NOMO-1 (cell line): ENCODE measurements at regions not wholly inside any gene's neighbourhood (a gene's known extent, or its start where the extent isn't known, plus 50 kb on each side); places are given as distances from the start of the nearest gene placed in this dataset.

ENCODE experiments used
- DNase-seq, 2 experiments: peaks; one replicate each; lab custom pipeline; 2025; ENCODE audit not compliant: unreplicated experiment in 2 of 2; lab: John Stamatoyannopoulos, UW

DNA sequence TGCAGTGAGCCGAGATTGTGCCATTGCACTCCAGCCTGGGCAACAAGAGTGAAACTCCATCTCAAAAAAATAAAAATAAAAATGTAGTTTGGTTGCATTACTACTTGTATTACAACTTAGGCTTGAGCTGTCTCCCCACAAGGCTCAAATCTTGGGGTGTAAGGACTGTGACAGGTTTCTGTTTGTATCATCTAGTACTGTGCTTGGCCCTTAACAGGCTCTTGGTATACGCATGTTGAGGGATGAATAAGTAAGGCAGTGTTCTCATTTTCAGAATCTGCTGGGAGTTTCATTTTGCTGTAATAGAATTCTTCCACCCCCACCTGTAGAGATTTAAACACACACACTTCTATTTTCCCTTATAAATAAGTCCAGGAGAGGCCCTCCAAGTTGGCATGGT lies 289.4 kb upstream of the EEF2KMT start:
- DNase-seq = no peak

DNA sequence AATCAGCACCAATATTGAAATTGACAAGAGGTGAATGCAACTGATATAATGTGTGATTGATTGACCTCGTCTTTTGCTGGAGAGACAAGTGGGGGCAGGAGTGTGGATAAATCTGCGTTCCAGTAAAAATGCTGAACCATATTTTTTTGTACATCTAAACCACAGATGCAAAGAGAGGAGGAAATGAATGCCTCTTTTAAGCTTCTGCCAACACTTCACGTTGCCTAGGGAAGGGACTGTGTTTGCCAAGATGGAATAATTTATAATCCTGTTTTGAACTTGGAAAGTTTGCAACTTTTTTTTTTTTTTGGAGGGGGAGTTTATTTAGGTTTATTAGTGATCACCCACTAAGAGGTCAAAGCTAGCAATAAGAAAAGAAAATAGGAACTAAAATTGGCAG lies 288.2 kb upstream of the EEF2KMT start:
- no peak for DNase-seq

DNA sequence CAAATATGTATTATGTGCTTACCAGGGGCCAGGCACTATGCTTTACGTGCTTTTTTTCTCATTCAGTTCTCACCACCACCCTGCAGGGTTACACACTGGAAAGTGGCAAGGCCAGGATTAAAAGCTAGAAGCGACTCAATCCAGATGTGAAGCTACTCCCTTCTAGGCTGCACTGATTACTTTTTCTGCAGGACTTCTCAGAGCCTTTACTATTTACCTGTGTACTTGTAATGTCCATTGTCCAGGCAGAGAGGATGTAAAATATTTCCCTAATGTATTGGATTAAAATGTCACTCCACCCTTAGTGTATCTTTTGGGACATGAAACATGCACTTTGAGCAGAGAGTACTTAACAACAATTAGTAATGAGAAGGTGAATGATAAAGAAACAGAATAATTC lies 287.5 kb upstream of the EEF2KMT start:
- DNase-seq = no peak

DNA sequence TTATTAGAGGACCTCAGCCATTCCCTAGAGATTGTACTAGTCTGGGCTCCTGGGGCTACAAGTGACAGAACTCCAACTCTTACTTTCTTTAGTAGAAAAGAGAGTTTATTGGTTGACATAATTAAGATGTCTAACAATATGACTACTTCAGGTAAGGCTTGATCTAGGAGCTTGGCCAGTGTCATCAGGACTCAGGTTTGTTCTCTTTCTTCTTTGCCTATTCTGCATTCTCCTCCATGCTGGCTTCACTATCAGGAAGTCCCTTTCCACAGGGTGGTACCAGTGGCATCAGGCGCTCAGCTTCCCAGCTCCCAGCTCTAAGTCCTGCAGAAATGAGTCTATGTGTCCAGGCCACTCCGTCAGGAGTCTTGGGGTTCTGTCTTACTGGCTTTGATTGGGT lies 286.1 kb upstream of the EEF2KMT start:
- no peak for DNase-seq

DNA sequence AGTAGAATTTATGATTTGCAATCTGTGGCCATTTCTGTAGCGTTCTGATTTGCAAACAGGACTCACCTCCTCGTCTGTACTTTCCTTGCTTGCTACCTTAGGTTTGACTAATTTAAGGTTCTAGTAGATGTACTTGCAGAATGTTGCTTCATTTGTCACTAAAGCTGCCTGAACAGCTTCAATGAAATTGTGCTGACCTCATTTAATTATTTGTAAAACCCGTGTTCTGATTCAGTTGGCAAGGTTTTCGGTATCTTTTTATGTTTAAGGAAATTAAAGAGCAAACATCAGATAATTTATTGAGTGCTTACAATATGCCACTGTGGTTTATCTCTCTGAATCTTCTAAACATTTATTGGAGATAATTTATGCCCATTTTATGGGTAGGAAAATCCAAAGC lies 284.9 kb upstream of the EEF2KMT start:
- no peak for DNase-seq

DNA sequence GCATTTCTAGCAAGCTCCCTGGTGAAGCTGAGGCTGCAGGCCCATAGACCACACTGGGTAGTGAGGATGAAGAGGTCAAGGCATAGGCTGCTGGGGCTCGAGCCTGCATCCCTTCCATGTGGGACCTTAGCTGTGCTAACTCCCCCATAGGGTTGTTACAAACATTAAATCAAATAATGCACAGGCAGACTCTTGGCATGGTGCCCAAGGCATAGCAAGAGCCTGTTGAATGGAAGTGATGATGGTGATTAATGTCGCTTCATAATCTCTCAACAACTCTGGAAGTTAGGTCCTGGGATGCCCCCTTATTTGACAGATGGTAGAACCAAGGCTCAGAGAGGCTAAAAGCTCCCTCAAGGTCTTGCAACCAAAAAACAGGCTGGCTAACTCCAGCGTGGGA lies 283.9 kb upstream of the EEF2KMT start:
- no peak for DNase-seq

DNA sequence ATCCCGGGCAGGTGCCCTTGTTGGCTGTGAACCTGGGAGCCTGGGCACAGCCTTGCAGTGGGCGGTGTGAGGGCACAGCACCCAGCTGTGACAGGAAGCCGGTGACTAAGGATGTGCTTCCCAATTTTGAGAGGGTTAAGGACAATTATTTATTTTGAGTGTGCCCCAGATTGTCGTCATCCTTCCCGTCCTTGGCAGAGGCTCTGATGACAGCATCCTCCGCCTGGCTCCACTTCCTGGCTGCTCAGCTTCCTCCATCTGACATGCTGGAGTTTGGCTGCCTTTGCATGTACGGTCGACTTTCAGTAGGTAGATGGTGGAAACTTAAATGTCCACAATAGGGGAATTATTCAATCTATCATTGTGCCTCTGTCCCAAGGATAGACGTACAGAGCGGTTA lies 282.4 kb upstream of the EEF2KMT start:
- DNase-seq = no peak

DNA sequence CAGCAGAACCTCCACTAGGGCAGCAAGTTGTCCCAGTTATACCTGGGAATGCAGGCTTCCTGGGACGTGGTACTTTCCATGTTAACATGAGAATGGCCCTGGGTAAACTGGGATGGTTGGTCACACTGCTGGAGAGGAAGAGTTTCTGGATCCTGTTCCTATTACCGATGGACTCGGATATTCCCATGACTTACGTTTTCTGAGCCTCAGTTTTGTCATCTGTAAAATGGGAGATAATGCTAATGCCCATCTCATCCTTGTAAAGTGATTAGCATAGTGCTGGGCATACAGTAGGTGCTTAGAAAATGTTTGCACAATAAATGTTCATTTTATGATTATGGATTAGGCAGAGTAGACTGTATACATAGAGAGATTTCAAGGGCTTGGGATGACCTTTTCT lies 280.9 kb upstream of the EEF2KMT start:
- DNase-seq = no peak

DNA sequence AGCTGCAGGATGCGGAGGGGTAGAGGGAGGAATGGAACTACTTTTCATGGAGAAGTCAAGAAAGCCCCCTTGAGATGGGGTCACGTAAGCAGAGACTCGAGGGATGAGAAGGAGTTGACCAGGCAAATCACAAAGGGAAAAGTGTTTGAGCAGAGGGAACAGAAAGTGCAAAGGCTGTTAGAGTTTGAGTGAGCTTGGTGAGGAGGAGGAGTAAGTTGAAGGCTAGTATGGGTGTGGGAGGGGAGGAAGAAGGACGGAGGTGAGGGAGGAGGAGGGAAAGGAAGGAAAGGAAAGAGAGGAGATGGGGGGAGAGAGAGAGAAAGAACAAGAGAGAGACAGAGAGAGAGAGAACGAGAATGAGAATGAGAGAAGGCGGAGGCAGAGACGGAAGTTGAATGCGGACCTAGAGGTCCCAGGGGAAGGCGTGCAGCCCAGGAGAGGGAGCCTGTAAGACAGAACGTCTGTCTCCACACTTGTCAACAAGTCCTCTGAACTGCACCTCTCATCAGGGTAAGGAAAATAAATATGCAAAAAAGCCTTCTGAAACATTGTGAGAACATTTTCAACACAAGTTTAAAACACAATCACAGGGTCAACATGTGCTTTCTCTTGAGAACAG lies 279.8 kb upstream of the EEF2KMT start:
- no peak for DNase-seq

DNA sequence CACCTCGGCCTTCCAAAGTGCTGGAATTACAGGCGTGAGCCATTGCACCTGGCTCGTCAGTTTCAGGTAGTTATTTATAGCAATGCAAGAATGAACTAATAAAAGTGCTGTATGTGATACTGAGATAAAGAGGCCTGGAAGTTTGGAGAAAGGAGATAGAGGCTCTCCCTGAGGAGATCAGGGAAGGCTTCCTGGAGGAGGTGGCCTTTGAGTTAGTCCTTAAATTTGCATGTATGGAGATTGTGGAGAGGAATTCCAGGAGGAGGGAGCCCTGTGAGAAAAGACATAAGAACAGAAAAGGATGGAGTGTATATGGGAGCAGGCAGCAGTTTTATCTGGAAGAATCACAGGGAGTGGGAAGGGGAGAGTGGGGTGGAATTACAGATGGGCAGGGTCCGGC lies 276.6 kb upstream of the EEF2KMT start:
- DNase-seq = no peak

DNA sequence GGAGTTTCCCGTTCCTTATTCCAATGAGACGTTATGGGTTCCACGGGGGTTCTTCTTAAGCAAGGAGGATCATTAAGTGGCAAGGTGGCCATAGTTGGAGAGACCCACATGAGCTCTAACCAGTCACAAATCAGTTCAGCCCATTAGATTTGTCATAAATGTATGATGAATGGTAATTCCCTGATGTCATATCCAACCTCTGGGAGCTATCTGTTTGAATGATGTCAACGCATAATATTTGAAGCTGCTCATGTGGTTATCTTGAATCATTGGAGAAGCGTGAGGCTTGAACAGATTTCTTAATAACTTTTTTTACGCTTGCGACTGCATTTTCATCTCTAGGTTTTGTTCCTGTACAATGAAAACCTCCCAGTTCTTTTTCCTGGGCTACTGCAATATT lies 270.4 kb upstream of the EEF2KMT start:
- no peak for DNase-seq

DNA sequence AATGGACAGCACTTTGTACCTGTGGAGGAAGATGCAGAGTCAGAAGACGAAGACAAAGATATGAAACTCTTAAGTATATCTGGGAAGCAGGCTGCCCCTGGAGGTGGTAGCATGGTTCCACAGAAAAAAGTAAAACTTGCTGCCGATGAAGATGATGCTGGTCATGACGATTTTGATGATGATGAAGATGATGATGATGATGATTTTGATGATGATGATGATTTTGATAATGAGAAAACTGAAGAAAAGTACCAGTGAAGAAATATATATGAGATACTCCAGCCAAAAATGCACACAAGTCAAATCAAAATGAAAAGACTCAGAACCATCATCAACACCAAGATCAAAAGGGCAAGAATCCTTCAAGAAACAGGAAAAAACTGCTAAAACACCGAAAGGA lies 268.5 kb upstream of the EEF2KMT start:
- no peak for DNase-seq

DNA sequence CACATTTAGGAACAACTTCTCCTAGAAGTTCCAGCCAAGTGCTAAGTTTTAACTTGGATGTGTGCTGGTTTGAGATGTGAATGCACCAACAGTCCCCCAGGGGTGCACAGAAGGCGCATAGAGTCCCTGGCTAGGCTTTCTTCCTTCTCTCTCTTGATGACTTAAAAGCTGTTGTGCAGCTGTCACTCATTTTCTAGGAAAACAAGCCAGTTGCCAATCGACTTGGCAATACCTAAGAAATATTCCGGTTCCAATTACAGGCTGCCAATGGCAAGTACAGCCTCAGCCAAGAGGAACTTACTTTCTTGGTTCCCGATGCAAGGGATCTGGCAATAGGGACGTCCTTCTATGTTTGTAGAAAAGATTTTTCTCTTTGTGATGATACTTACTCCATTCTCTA lies 266.6 kb upstream of the EEF2KMT start:
- no peak for DNase-seq

DNA sequence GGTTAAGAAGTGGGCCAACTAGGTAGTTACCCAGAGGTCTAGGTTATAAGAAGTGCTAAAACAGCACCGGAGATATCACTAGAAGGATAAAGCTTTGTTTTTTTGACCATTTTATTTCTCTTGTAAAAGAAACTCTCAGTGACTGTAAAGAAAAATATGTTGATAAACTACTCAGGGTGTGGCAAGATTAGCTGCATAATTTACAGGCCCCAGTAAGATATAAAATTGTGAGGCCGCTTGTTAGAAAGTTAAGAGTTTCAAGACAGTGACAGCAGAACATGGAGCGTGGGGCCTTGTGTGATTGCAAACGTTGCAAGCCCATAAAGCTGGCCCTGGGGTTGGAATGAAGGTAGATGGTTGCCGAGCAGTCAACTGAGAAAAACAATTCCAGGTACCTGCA lies 263.7 kb upstream of the EEF2KMT start:
- no peak for DNase-seq

DNA sequence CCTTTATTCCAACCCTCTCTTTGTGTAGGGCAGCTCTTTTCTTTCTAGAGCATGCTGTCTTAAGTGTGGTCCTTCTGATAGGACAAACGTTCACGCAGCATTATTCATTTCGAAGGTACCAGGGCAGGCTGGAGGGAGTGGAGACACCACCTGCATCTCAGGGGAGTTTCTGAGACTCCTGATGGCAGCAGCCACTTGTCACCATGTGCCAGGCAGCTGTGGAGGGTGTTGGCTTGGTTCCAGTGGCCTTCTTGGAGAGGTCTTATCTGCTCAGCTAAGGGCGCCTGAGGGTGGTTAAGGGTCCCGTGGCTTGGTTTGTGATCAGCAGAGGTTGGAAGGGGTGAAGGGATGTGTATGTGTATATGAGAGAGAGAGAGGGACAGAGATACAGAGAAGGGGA lies 257.1 kb upstream of the EEF2KMT start:
- no peak for DNase-seq

DNA sequence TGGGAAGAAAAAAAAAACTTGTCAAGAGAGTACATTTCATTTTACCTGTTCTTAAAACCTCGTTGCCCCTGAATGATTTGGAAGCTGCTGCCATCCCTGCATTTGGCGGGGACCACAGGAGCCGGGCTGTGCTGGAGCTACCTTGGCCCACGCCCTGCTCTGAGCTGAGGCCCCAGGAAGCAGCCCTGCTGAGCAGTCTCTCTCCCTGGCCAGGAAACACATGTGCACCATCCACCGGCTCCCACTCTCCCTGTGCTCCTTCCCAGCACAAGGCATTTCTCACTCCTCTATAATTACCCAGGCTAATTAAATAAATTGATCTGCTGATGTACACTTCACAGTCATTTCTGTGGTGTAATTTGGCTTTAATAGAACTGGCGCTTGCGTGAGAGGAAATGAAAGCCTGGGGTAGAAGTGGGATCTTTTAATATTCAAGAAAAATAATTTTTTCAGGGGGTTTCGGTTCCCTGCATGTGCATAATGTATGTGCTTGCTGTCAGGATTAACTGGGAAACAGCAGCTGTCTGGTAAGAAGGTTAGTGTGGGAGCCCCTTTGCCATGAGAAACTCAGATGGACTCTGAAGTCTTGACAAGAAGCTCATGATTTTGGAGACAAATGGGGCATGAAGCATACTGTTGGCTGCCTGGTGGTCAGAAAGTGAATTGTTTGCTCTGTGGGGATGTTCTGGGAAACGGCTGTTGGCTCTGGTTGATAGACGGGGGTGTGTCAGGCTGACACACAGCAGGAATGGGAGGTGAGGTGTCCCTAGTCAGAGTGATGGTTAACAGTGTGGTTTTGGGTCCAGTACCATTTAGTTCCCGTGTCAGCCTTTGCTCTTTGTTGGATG lies 252.3 kb upstream of the EEF2KMT start:
- DNase-seq = no peak

DNA sequence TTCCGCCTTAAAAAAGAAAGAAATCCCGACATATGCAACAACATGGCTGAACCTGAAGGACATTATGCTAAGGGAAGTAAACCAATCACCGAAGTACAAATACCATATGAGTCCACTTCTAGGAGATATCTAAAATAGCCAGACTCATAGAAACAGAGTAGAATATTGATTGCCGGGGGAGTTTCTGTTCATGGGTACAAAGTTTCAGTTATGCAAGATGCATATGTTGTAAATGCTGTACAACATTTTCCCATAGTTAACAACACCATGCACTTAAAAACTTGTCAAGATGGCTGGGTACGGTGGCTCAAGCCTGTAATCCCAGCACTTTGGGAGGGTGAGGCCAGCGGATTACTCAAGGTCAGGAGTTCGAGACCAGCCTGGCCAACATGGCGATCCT lies 251.5 kb upstream of the EEF2KMT start:
- no peak for DNase-seq

DNA sequence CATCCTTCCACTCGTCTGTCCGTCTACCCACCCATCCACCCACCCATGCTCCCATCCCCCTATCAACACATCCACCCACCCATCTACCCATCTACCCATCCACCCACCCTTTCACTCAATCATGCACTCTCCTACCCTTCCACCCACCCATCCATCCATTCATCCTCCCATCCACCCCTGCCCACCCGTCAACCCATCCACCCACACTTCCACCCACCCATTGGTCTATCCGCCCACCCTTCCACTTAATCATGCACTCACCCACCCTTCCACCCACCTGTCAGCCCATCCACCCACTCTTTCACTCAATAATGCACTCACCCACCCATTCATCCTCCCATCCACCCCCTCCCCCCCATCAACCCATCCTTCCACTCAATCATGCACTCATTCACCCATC lies 250.0 kb upstream of the EEF2KMT start:
- no peak for DNase-seq

DNA sequence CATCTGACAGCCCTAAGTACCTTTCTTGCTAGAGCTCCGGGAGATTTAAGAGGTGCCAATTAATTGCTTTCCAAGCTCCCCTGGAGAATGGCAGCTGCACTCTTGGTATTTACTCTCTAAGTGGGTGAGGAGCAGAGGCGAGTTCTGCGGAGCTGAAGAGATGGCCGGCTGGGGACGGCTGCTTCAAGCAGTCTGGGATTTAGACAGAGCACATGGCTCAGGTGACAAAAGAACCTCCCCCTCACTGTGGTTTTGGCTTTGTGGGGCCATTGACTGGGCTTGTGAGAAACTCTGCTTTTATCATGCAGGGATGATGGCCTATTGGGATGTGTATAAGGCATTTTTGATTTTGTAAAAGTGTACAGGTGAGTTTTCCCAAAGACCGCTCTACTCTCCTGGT lies 239.3 kb upstream of the EEF2KMT start:
- DNase-seq = no peak

DNA sequence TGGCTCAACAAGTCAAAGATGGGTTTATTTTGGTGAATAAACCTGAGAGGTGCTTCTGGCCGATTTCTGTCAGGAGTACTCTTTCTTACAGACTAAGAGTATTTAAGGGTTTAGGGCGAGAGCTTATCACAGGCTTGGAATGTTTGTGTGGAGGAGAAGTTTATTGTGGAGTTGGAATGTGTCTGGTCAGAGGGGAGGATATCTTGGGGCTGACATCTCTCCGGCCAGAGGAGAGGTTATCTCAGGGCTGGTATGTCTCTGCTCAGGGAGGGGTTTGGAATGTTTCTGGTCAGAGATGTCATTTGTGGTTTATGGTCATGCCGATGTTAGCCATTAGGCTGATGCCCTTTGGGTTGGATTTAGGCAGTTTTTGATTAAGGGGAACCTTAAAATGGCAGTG lies 236.4 kb upstream of the EEF2KMT start:
- DNase-seq = no peak

DNA sequence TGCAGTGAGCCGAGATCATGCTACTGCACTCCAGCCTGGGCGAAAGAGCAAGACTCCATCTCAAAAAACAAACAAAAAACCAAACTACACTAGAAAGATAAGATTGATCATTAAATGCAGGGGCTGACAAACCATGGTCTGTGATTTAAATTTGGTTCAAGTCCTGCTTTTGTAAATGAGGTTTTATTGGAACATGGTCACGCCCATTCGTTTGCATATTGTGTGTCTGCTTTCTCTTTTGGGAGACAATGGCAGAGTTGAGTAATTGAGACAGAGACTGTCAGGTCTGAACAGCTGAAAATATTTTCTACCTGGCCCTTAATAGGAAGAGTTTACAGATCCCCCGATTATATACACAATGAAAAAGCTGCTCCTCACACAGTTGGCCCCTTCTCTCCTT lies 235.5 kb upstream of the EEF2KMT start:
- DNase-seq = no peak

DNA sequence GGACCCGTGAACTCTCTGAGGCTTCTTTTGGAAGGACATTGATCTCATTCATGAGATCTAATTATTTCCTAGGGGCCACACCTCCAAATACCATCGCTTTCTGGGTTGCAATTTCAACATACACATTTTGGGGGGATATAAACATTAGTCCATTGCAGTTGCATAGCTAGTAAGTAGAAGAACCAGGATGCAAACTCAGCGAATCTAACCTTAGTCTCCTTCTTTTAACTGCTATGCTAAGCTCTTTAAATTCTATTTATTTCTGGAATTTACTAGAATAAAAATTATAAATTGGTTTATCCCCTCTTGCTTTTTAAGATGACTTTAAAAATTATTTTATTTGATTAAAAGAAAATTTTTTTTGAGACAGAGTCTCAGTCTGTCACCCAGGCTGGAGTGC lies 232.5 kb upstream of the EEF2KMT start:
- DNase-seq = no peak

DNA sequence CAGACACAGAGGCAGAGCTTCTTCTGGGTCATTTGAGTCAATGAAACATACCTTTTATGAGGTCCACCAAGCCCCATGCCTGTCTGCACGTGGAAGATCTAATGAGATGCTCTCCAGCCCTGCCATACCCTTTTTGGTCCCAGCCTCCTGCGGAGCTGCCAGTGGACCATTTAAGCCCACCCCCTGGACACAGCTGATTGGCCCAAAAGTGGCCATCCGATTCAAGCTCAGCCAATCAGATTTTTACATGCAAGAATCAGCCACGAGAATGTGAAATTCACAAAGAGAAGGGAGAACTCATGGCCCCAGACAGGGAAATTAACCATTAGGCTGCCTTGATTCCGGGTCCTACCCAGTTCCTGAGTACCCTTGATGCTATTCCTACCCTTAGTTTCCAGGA lies 231.0 kb upstream of the EEF2KMT start:
- no peak for DNase-seq
